Activated CD4-positive, alpha-beta T cell treated with anti-CD3 and anti-CD28 coated beads for 24 hours (primary cell): ENCODE measurements at regions not wholly inside any gene's neighbourhood (a gene's known extent, or its start where the extent isn't known, plus 50 kb on each side); places are given as distances from the start of the nearest gene placed in this dataset.
"Not testable (repeated sequence)": the region's sequence is repeated elsewhere in the genome, so short reads cannot be mapped to it uniquely, and the experiment has no call there.

Experiments used
- DNase-seq, 2 donors: peaks; one replicate each; pipeline ENCODE4 v3.0.0-alpha.2; 2020; ENCODE audit warnings: low read depth in 2 of 2

GRCh38 chr2:226086190-226086589, 686.7 kb downstream of the NYAP2 start:
- no peak for DNase-seq

DNA sequence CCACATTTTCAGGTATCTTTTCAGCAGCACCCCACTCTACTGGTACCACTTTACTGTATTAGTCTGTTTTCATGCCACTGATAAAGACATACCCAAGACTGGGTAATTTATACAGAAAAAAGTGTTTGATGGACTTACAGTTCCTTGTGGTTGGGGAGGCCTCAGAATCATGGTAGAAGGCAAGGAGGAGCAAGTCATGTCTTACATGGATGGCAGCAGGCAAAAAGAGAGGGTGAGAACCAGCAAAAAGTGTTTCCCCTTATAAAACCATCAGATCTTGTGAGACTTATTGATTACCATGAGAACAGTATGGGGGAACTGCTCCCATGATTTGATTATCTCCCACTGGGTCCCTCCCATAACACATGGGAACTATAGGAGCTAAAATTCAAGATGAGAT, 685.9 kb downstream of the NYAP2 start:
- DNase-seq: not testable (repeated sequence)

DNA sequence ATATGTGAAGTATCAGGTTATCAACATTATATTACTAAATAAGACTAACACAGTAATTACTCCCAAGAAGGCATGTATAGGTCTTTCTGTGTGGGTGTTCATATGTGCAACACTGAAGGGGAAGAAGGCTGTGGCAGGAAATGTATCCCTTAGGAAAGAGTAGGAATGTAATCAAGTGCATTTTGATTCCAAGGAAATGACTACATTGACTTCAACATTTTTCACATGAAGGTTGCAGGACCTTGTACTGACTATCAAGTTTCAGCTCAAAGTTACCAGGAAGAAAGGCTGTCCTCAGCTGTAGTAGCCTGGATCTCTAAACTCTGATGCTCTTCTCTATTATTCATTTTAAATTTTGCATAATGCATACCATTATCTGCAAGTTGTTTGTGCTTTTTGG, 680.8 kb downstream of the NYAP2 start:
- DNase-seq: no peak

DNA sequence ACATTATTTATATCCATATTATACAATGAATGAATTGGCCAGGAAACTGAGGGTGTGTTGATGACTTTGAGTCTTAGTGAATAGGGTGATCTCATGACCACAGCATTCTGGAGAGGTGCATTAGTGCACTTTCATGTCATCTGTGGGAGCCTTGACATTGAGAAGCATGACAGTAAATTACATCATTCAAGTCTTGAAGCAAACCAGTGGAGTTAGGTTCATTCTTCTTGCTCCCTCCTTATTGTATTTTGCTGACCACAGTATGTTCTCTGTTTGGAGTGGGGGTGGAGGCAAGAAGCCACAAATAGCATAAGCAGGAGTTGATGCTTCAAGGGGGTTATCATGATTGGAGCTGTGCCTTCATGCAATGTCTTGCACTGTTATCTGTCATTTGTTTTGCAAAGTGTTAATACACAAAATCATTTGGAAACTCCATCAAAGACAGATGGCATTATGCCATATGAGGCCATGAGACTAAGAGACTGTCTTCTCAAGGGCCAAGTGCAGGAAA, 680.2 kb downstream of the NYAP2 start:
- DNase-seq: no peak

DNA sequence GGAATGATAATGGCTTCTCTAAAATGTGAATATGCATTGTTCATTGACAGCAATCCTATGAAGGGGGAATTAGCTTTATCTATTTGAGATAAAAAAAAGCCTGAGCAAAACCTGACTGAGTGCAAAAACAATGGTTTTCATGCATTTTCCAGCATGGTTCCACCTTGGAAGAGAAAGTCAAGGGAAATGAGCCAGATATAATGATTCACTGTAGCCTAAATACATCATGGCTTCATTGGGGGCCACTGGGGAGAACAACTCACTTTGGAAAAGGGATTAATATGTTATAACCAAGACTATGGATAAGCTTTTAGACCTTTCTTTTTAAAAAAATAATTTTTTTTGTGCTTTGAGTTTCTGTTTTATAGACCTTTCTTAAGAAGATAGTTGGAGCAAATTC, 679.7 kb downstream of the NYAP2 start:
- DNase-seq: no peak

DNA sequence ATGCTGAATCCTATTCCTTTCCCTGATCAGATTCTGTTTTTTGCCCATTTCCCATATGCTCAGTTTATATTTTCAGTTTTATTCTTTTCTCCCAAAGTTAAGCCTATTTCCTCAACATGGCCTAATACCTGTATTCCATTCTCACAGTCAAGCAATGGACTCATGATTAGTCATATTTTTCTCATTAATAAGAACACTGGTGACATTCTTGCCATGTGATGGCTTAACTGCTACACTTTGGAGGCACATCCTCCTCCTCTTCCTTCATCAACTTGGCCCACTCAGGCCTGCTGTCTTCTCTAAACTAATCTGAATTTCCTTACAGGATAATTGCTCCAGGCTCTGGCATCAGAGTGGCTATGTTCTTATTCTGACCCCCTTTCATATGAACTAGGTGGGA, 679.2 kb downstream of the NYAP2 start:
- DNase-seq: no peak

DNA sequence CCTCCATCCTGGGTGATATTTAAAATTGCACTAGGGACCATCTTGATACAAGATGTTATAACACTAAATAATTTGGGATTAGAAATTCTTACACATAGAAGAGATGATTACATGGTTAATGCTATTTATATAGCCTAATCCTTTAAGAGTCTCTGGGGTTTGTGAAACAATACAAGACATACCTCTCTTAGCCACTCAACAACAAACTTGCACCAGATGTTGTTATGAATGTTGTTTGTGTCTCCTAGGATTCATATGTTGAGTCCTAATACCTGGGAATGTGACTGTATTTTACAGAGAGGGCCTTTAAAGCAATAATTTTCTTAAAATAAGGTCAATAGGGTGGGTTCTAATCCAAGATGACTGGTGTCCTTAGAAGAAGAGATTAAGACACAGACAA, 678.3 kb downstream of the NYAP2 start:
- no peak for DNase-seq

DNA sequence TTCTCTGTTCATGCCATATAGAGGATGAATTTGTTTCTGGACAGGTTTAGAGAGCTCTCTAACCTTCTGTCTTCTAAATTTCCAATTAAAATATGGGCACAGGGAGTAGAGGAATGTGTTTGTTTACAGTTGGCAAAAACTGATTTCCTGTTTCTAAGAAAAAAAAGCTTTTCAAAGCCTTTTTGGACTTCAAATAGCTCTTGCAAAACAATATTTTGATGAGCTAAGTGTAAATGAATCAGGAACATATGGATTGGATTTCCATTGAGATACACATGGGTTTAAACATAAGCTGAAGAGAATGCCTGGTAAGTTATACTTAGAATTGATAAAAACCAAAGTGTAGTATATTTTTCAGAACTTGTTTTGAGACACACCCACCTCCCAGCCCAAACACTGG, 677.5 kb downstream of the NYAP2 start:
- DNase-seq: no peak

DNA sequence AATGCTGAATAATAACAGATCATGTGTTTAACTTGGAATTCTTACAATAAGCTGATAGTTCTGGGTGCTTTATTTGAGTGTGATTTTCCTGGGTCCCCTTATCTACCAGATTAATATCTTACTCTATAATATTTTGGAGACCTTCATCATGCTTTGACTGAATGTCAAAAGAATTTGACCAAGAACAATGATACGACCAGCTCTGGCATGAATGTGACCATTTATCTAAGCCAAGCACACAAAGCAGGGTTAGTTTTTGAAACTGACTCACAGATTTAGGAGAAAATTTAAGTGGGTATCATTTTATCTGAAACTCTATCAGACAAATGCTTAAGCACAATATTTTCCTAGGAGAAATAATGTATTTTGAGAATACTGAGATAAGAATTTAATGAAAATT, 677.0 kb downstream of the NYAP2 start:
- DNase-seq: no peak

DNA sequence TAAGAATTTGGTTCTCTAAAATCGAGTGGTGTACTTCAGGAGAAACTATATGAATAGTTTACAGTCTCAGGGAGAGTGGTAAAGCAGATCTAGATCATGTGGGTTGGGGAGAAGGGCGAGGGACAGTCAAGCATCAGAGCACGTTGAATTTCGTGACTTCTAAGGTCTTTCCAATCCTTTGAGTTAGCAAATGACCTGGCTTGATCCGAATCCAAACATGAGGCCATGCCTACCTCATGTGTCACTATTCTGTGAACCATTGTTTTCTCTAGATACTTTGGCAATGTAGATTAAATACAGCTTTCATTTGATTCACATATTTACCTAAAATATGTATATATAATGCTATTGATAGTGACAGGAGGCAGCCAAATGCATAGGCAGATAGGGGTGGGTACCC, 674.9 kb downstream of the NYAP2 start:
- no peak for DNase-seq

- DNase-seq: no peak
These were observed 674.1 kb downstream of the NYAP2 start for GRCh38 chr2:226073496-226074160.

- no peak for DNase-seq
These were observed 667.4 kb downstream of the NYAP2 start for GRCh38 chr2:226066873-226067272.

GRCh38 chr2:226066391-226066790, 666.9 kb downstream of the NYAP2 start:
- no peak for DNase-seq

- no peak for DNase-seq
These were observed 665.5 kb downstream of the NYAP2 start for GRCh38 chr2:226064932-226065570.

DNA sequence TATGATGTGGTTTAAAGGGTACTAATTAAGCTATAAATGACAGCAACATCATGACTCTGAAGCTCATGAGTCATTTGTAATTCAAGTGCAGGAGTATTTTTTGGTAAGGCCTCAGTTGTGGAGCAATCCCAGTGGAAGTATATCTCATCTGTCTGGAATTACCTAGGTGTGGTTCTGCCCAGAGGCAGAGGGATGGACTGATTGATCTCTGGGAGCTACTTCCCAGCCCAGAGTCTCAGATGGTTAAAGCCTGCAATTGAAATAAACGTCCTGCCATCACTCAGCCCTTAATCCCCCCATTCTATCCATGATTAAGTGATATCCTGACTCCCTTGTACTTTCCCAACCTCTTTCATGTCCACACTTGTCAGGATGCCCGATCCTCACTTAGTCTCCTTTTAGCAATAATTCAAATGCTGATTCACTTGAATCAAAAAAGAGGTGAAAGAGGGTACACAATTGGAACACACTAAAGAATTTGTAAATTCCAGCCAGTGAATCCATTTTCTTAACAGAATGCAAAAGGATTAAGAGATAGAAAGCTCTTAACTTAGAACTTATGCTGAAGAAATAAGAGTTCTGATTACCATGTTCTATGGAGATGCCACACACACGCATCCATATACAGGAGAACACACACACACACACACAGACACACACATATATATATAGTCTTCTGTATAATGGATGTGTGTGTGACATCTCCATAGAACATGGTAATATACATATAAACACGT, 664.4 kb downstream of the NYAP2 start:
- no peak for DNase-seq

DNA sequence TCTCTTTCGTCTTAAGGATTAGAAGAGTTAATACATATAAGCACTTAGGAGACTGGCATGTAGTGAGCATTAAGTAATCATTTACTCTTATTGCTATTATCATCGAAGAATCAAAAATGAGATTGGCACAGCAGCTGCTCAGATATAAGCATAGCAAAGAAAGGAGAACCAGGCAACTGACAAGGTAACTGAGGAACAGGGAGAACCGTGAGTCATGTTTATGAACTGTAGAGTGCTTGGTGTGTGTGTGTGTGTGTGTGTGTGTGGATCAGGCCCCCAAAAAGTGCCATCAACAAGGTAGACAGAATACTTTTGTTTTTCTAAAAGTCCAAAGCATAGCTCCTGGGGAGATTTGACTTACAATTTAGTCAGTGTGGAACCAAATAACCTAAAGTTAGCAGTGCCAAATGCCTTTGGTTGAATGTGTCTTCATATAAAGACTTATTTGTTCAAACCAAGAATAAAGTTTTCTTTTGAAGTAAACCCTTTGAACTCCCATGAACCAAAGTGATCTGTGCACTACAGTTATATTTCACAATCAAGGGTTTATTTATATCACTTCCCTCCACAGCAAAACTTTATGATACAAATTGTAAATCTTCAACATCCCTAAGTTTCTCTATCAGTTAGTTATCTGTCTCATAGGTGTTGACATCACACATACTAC, 660.6 kb downstream of the NYAP2 start:
- DNase-seq: no peak

- DNase-seq: no peak
These were observed 658.4 kb downstream of the NYAP2 start for GRCh38 chr2:226057914-226058313.

DNA sequence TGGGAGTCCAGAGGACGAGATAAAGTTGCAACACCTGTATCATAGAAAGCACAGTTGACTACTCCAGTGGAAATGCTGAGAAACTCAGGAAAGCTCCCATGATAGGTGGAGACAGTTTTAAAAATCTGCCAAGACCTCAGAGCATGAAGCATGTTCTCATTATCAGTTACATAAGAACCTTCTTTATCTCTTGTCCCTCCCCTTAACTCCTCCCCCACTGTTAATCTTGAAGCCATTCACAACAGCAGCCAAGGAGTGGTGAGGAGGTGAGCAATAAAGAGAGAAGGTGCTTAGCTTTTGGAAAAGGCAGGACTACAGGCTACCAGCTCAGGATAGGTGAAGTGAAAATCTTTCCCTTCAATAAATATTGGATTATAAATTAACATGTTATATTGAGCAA, 657.9 kb downstream of the NYAP2 start:
- DNase-seq: no peak

DNA sequence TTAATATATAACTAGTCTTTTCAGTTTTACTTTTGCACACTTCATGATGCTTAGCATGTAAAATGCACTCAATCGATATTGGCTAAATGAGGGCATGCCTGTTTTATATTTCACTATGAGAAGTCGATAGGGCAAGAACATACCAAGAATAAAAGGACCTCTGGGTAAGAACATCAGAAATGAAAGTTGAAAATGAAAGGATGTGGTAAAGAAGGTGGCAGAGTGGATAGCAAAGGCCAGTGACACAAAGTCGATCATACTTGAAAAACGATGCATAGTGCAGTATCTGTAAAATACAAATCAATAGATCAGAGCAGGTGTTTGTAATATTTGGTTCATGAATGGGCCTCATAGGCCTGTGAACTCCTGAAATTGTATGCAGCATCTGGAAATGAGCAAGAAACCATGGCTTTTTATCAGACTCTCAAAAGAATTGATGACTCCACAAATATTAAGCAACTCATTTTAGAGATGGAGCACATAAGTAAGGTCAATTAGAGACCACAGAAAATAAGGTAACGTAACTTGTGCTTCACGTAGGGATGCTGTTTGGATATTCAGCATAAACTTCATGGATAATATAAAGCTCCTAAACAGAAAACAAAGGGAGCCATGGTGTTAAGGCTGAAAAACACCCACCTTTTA, 653.4 kb downstream of the NYAP2 start:
- no peak for DNase-seq

- DNase-seq: no peak
These were observed 651.3 kb downstream of the NYAP2 start for GRCh38 chr2:226050822-226051221.

GRCh38 chr2:226048611-226049010, 649.1 kb downstream of the NYAP2 start:
- no peak for DNase-seq

GRCh38 chr2:226045080-226045479, 645.6 kb downstream of the NYAP2 start:
- DNase-seq: no peak
